ENCODE measurements at regions not wholly inside any gene's neighbourhood (a gene's known extent, or its start where the extent isn't known, plus 50 kb on each side); places are given as distances from the start of the nearest gene placed in this dataset.
"Not testable (repeated sequence)": the region's sequence is repeated elsewhere in the genome, so short reads cannot be mapped to it uniquely, and the experiment has no call there.

GRCh38 chr3:95645291-95645690 lies 1169.1 kb upstream of the EPHA6 start:
- DNase-seq (ENCODE audit: low spot score), result no peak

GRCh38 chr3:95654570-95655362 lies 1159.6 kb upstream of the EPHA6 start:
- no peak for DNase-seq (ENCODE audit: low spot score)

GRCh38 chr3:95655363-95655986 lies 1158.9 kb upstream of the EPHA6 start:
- DNase-seq (ENCODE audit: low spot score), result no peak

- no peak for DNase-seq (ENCODE audit: low spot score)
Measured at GRCh38 chr3:95670765-95671164, 1143.6 kb upstream of the EPHA6 start.

GRCh38 chr3:95673215-95673614 lies 1141.2 kb upstream of the EPHA6 start:
- no peak for DNase-seq (ENCODE audit: low spot score)

GRCh38 chr3:95705786-95706418 lies 1108.5 kb upstream of the EPHA6 start:
- peak; percentile 47 for DNase-seq (ENCODE audit: low spot score)

- no peak for DNase-seq (ENCODE audit: low spot score)
Measured at GRCh38 chr3:95707268-95707667, 1107.1 kb upstream of the EPHA6 start.

- no peak for DNase-seq (ENCODE audit: low spot score)
Measured at GRCh38 chr3:95710684-95711083, 1103.7 kb upstream of the EPHA6 start.

GRCh38 chr3:95711789-95712188 lies 1102.6 kb upstream of the EPHA6 start:
- DNase-seq (ENCODE audit: low spot score), result no peak

GRCh38 chr3:95715128-95715527 lies 1099.3 kb upstream of the EPHA6 start:
- DNase-seq (ENCODE audit: low spot score), result no peak

GRCh38 chr3:95717048-95717447 lies 1097.3 kb upstream of the EPHA6 start:
- no peak for DNase-seq (ENCODE audit: low spot score)

GRCh38 chr3:95718168-95718567 lies 1096.2 kb upstream of the EPHA6 start:
- no peak for DNase-seq (ENCODE audit: low spot score)

GRCh38 chr3:95719481-95719880 lies 1094.9 kb upstream of the EPHA6 start:
- DNase-seq (ENCODE audit: low spot score), result no peak

GRCh38 chr3:95721938-95722337 lies 1092.5 kb upstream of the EPHA6 start:
- DNase-seq (ENCODE audit: low spot score), result peak; percentile 17

GRCh38 chr3:95725770-95726169 lies 1088.6 kb upstream of the EPHA6 start:
- DNase-seq (ENCODE audit: low spot score), result no peak

- DNase-seq (ENCODE audit: low spot score), result no peak
Measured at GRCh38 chr3:95731753-95732152, 1082.6 kb upstream of the EPHA6 start.

GRCh38 chr3:95733336-95733735 lies 1081.1 kb upstream of the EPHA6 start:
- no peak for DNase-seq (ENCODE audit: low spot score)

- DNase-seq (ENCODE audit: low spot score), result no peak
Measured at GRCh38 chr3:95738045-95738444, 1076.3 kb upstream of the EPHA6 start.

- not testable (repeated sequence) for DNase-seq (ENCODE audit: low spot score)
Measured at GRCh38 chr3:95744896-95745295, 1069.5 kb upstream of the EPHA6 start.

- DNase-seq (ENCODE audit: low spot score), result no peak
Measured at GRCh38 chr3:95750097-95750496, 1064.3 kb upstream of the EPHA6 start.

- DNase-seq (ENCODE audit: low spot score), result no peak
Measured at GRCh38 chr3:95751509-95751908, 1062.9 kb upstream of the EPHA6 start.

- DNase-seq (ENCODE audit: low spot score), result no peak
Measured at GRCh38 chr3:95752199-95752598, 1062.2 kb upstream of the EPHA6 start.

- DNase-seq (ENCODE audit: low spot score), result no peak
Measured at GRCh38 chr3:95758707-95759106, 1055.7 kb upstream of the EPHA6 start.
